ENCODE measurements at regions not wholly inside any gene's neighbourhood (a gene's known extent, or its start where the extent isn't known, plus 50 kb on each side); places are given as distances from the start of the nearest gene placed in this dataset.

DNA sequence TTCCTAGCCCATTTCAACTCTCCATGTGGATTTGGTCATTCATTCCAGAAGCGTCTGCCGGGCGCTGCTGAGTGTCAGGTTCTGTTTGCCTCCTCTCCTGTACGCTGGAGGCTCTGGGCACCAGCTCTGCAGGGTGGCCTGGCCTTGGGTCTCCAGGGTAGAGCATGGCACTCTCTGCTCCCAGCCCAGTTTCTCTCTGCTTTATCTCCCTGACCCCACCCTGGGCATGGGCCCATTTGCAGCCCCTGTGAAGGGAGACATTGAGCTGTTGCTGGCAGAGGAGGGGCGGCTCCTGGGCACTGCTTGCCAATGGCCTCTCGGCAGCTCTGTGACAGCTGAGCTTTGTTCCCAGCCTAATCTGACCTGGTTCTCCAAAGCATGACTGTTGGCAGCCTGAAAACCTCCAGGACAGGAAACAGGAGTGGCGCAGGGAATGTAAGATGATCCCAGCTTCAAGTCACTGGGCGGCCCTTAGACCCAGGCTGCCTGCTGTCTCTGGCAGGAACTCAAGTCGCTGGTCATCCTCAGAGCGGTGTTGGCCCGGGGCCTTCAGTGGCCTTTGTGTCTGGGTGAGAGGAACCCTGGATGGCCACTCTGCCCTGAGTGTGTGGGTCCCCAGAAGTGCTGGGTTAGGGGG is 146.8 kb downstream of the SEC14L1 start (continued):
- TF ChIP-seq ZNF788 (CRISPR knock-in tag; IDR thresholded peaks at IDR 0.05; ENCODE audit: borderline replicate concordance) (no peak), MIXL1 (CRISPR knock-in tag; IDR thresholded peaks at IDR 0.05) (peak; percentile 34; the same call in 1 of the 2 replicates), KAT7 (CRISPR knock-in tag; IDR thresholded peaks at IDR 0.05; ENCODE audit: borderline replicate concordance) (peak; percentile 29; the same call in 1 of the 2 replicates), ZNF557 (CRISPR knock-in tag; IDR thresholded peaks at IDR 0.05) (0 out of 2 replicates have a peak, but pooled peaks have one; percentile 7), HMG20A (CRISPR knock-in tag; IDR thresholded peaks at IDR 0.05; ENCODE audit: borderline replicate concordance) (peak; percentile 57; the same call in 1 of the 2 replicates), CSRNP1 (CRISPR knock-in tag; IDR thresholded peaks at IDR 0.05) (no peak), HDAC1 (CRISPR knock-in tag; IDR thresholded peaks at IDR 0.05) (0 out of 2 replicates have a peak, but pooled peaks have one; percentile 26), ISX (CRISPR knock-in tag; conservative IDR thresholded peaks at IDR 0.05) (0 out of 2 replicates have a peak, but pooled peaks have one; percentile 65), MYNN (CRISPR knock-in tag; IDR thresholded peaks at IDR 0.05; ENCODE audit: low read depth) (peak; percentile 14; the same call in 1 of the 2 replicates), PITX1 (CRISPR knock-in tag; IDR thresholded peaks at IDR 0.05) (peak; percentile 80), MEIS2 (CRISPR knock-in tag; IDR thresholded peaks at IDR 0.05) (no peak; the same call in 1 of the 2 replicates), MBD4 (IDR thresholded peaks at IDR 0.05; ENCODE audit: borderline replicate concordance, low read length) (no peak), IKZF5 (CRISPR knock-in tag; IDR thresholded peaks at IDR 0.05) (no peak), RFXAP (CRISPR knock-in tag; IDR thresholded peaks at IDR 0.05; ENCODE audit: borderline replicate concordance) (peak; percentile 73)
- TF ChIP-seq, protein P1, sequence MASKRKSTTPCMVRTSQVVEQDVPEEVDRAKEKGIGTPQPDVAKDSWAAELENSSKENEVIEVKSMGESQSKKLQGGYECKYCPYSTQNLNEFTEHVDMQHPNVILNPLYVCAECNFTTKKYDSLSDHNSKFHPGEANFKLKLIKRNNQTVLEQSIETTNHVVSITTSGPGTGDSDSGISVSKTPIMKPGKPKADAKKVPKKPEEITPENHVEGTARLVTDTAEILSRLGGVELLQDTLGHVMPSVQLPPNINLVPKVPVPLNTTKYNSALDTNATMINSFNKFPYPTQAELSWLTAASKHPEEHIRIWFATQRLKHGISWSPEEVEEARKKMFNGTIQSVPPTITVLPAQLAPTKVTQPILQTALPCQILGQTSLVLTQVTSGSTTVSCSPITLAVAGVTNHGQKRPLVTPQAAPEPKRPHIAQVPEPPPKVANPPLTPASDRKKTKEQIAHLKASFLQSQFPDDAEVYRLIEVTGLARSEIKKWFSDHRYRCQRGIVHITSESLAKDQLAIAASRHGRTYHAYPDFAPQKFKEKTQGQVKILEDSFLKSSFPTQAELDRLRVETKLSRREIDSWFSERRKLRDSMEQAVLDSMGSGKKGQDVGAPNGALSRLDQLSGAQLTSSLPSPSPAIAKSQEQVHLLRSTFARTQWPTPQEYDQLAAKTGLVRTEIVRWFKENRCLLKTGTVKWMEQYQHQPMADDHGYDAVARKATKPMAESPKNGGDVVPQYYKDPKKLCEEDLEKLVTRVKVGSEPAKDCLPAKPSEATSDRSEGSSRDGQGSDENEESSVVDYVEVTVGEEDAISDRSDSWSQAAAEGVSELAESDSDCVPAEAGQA (IDR thresholded peaks at IDR 0.05; ENCODE audit: low read depth), result no peak
- TF ChIP-seq, protein P1 (CRISPR knock-in tag; IDR thresholded peaks at IDR 0.05; ENCODE audit: borderline replicate concordance), result no peak
- TF ChIP-seq, protein P2, sequence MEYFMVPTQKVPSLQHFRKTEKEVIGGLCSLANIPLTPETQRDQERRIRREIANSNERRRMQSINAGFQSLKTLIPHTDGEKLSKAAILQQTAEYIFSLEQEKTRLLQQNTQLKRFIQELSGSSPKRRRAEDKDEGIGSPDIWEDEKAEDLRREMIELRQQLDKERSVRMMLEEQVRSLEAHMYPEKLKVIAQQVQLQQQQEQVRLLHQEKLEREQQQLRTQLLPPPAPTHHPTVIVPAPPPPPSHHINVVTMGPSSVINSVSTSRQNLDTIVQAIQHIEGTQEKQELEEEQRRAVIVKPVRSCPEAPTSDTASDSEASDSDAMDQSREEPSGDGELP (IDR thresholded peaks at IDR 0.05; ENCODE audit: borderline replicate concordance, low read depth), result peak; percentile 72; the same call in 1 of the 2 replicates
- TF ChIP-seq, protein P3, sequence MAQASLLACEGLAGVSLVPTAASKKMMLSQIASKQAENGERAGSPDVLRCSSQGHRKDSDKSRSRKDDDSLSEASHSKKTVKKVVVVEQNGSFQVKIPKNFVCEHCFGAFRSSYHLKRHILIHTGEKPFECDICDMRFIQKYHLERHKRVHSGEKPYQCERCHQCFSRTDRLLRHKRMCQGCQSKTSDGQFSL (CRISPR knock-in tag; IDR thresholded peaks at IDR 0.05), result peak; percentile 10; the same call in 1 of the 2 replicates
- TF ChIP-seq, protein P4, sequence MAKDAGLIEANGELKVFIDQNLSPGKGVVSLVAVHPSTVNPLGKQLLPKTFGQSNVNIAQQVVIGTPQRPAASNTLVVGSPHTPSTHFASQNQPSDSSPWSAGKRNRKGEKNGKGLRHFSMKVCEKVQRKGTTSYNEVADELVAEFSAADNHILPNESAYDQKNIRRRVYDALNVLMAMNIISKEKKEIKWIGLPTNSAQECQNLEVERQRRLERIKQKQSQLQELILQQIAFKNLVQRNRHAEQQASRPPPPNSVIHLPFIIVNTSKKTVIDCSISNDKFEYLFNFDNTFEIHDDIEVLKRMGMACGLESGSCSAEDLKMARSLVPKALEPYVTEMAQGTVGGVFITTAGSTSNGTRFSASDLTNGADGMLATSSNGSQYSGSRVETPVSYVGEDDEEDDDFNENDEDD (CRISPR knock-in tag; IDR thresholded peaks at IDR 0.05; ENCODE audit: borderline replicate concordance), result 0 out of 2 replicates have a peak, but pooled peaks have one; percentile 33

Data from HepG2 (cell line).